B cell (primary cell): ENCODE measurements at regions not wholly inside any gene's neighbourhood (a gene's known extent, or its start where the extent isn't known, plus 50 kb on each side); places are given as distances from the start of the nearest gene placed in this dataset.

ENCODE experiments used
- ATAC-seq: fragments of 200-7000 bp; cut with Tn5 transposase; one replicate; pipeline ENCODE4 v1.10.0; 2021; ENCODE audit warnings: low read depth, mild to moderate bottlenecking, moderate number of reproducible peaks, moderate library complexity
- CTCF ChIA-PET: fragments of 350-600 bp; sonication (Branson Sonifier 250); formaldehyde crosslinking; loops from one replicate; lab custom pipeline; 2021; ENCODE audit warnings: antibody characterized with exemption, inconsistent platforms; lab: Charles Lee
- POLR2A ChIA-PET: fragments of 350-600 bp; sonication (Branson Sonifier 250); formaldehyde crosslinking; loops from one replicate; lab custom pipeline; 2021; ENCODE audit warnings: antibody characterized with exemption; lab: Charles Lee
- DNase-seq: peaks from one replicate; pipeline ENCODE4 v3.0.0; 2013
- H2AFZ ChIP-seq: 2 replicates; pipeline ENCODE4 v1.6.1; 2012; ENCODE audit warnings: mild to moderate bottlenecking, low read depth, low read length; ENCODE audit not compliant: insufficient read depth, poor library complexity, severe bottlenecking
- H3K27ac ChIP-seq, 2 donors: 1 replicate in 1 of 2; 2 replicates in 1 of 2; pipeline ENCODE4 v1.5.1; 2012 to 2013; ENCODE audit warnings: low read length in 2 of 2, mild to moderate bottlenecking in 2 of 2, moderate library complexity in 1 of 2
- H3K27me3 ChIP-seq, 4 experiments: fragments of 200-600 bp in 1 of 4; sonication (generic) in 1 of 4; replicated peaks in 1 of 4; 1 replicate in 2 of 4; 2 replicates in 2 of 4; pipeline versions ENCODE4 v1.6.1 to v1.7.0; 2013 to 2016; ENCODE audit warnings: low read length in 3 of 4, mild to moderate bottlenecking in 2 of 4, mixed read lengths in 1 of 4, moderate library complexity in 1 of 4; ENCODE audit not compliant: insufficient read depth in 4 of 4, control insufficient read depth in 3 of 4; ENCODE audit errors: control extremely low read depth in 1 of 4
- H3K36me3 ChIP-seq, 2 experiments: replicated peaks in 1 of 2; 1 replicate in 1 of 2; 2 replicates in 1 of 2; pipeline versions ENCODE4 v1.6.1 to v1.7.1; 2013; ENCODE audit warnings: low read length in 1 of 2; ENCODE audit not compliant: insufficient read depth in 2 of 2, control insufficient read depth in 1 of 2; ENCODE audit errors: control extremely low read depth in 1 of 2, extremely low read depth in 1 of 2
- H3K4me1 ChIP-seq, 2 donors: fragments of 200-600 bp in 1 of 2; sonication (generic) in 1 of 2; 1 replicate in 1 of 2; 2 replicates in 1 of 2; pipeline versions ENCODE4 v1.5.1 to v1.6.1; 2013 to 2017; ENCODE audit warnings: low read length in 2 of 2; ENCODE audit not compliant: control insufficient read depth in 2 of 2, insufficient read depth in 2 of 2
- H3K4me2 ChIP-seq: replicated peaks from 2 replicates; pipeline ENCODE3; 2012; ENCODE audit warnings: mild to moderate bottlenecking, low read depth, low read length; ENCODE audit not compliant: poor library complexity, severe bottlenecking
- H3K4me3 ChIP-seq, 5 experiments: fragments of 200-600 bp in 1 of 5; sonication (generic) in 1 of 5; 1 replicate in 3 of 5; 2 replicates in 2 of 5; pipeline versions ENCODE4 v1.5.1 to v1.7.0; 2011 to 2016; ENCODE audit warnings: low read length in 4 of 5, mild to moderate bottlenecking in 4 of 5, low read depth in 2 of 5, control low read depth in 1 of 5, moderate library complexity in 1 of 5; ENCODE audit not compliant: insufficient read depth in 1 of 5; ENCODE audit errors: control extremely low read depth in 1 of 5, extremely low read depth in 1 of 5
- H3K79me2 ChIP-seq: fragments of 200-600 bp; sonication (generic); one replicate; pipeline ENCODE4 v1.6.0; 2016; ENCODE audit warnings: low read length; ENCODE audit not compliant: control insufficient read depth, insufficient read depth
- H3K9ac ChIP-seq: fragments of 200-600 bp; sonication (generic); 2 replicates; pipeline ENCODE4 v1.6.1; 2017; ENCODE audit warnings: mild to moderate bottlenecking, low read length, moderate library complexity
- H3K9me3 ChIP-seq, 3 donors: one replicate each; pipeline versions ENCODE4 v1.6.1 to v1.7.1; 2013; ENCODE audit warnings: low read length in 2 of 3; ENCODE audit not compliant: control insufficient read depth in 2 of 3, insufficient read depth in 1 of 3; ENCODE audit errors: control extremely low read depth in 1 of 3
- H4K20me1 ChIP-seq: 2 replicates; pipeline ENCODE4 v1.6.0; 2012; ENCODE audit warnings: mild to moderate bottlenecking, low read length; ENCODE audit not compliant: insufficient read depth, control insufficient read depth, poor library complexity, severe bottlenecking
- H3K27ac Mint-ChIP-seq: one replicate; pipeline ENCODE4 v1.8.0; 2021; ENCODE audit warnings: mixed read lengths
- H3K27me3 Mint-ChIP-seq: one replicate; pipeline ENCODE4 v1.8.0; 2021; ENCODE audit warnings: mixed read lengths
- H3K4me1 Mint-ChIP-seq: one replicate; pipeline ENCODE4 v1.8.0; 2021; ENCODE audit warnings: mixed read lengths
- H3K4me3 Mint-ChIP-seq: one replicate; pipeline ENCODE4 v1.8.0; 2021; ENCODE audit warnings: mixed read lengths
- H3K9me3 Mint-ChIP-seq: one replicate; pipeline ENCODE4 v1.8.0; 2022; ENCODE audit warnings: mixed read lengths; ENCODE audit not compliant: insufficient read depth
- CTCF ChIP-seq: fragments of 200-600 bp; IDR thresholded peaks from one replicate; pipeline ENCODE4 v1.8.0; 2022; ENCODE audit warnings: antibody characterized with exemption, mild to moderate bottlenecking
- EZH2 ChIP-seq: IDR thresholded peaks from 2 replicates; pipeline ENCODE4 v1.6.1; 2012; ENCODE audit warnings: borderline replicate concordance, low read depth, mild to moderate bottlenecking, moderate library complexity, low read length; ENCODE audit not compliant: insufficient read depth, poor library complexity, severe bottlenecking
- WGBS: methylation state at CpG from one replicate; pipeline ENCODE4 v1.1.5; 2013; ENCODE audit warnings: missing lambda C conversion rate; ENCODE audit not compliant: insufficient coverage; 5-methylcytosine and 5-hydroxymethylcytosine counted together
- intact Hi-C: fragments of 100-400 bp; cut with micrococcal nuclease; formaldehyde crosslinking; loops from one replicate; pipeline ENCODE4 v1.10.0; 2022

- DNase-seq (no peak), ATAC-seq (no peak)
- H3K4me1 Mint-ChIP-seq, result no peaks in the 10 kb centered on the region
- TF ChIP-seq CTCF (no peak), EZH2 (no peak)
- no peaks in the 10 kb centered on the region for H3K79me2 ChIP-seq
- H3K27me3 ChIP-seq, result no peaks in the 10 kb centered on the region
- no peak overlapping the region for H3K4me2 ChIP-seq
- H3K9me3 Mint-ChIP-seq, result peaks cover 3% of the 10 kb centered on the region
- H2AFZ ChIP-seq, result no peak overlapping the region
- CTCF ChIA-PET, result no interaction called here
- no peak overlapping the region for H3K27ac ChIP-seq
- intact Hi-C loops, result no loop called here
- no peak overlapping the region for H3K9ac ChIP-seq
- POLR2A ChIA-PET, result no interaction called here
- 83% methylated on average over 2 of the region's 4 CpGs for WGBS
- no peak overlapping the region for H3K27ac Mint-ChIP-seq
- H3K9me3 ChIP-seq, result no peaks in the 10 kb centered on the region
- H3K36me3 ChIP-seq, result no peaks in the 10 kb centered on the region
- H3K4me3 ChIP-seq, result no peak overlapping the region
- no peak overlapping the region for H3K4me3 Mint-ChIP-seq
- no peaks in the 10 kb centered on the region for H3K4me1 ChIP-seq
- no peaks in the 10 kb centered on the region for H4K20me1 ChIP-seq
- H3K27me3 Mint-ChIP-seq, result peaks cover 6% of the 10 kb centered on the region
These were observed 174.2 kb upstream of the NFIA start for GRCh38 chr1:60908159-60908558.

GRCh38 chr1:60906526-60906925, 175.8 kb upstream of the NFIA start:
- Histone ChIP-seq H3K4me3 (no peak overlapping the region), H3K4me1 (no peaks in the 10 kb centered on the region), H3K79me2 (no peaks in the 10 kb centered on the region), H2AFZ (no peak overlapping the region), H3K4me2 (no peak overlapping the region), H4K20me1 (no peaks in the 10 kb centered on the region), H3K27ac (no peak overlapping the region), H3K36me3 (no peaks in the 10 kb centered on the region), H3K27me3 (no peaks in the 10 kb centered on the region), H3K9ac (no peak overlapping the region), H3K9me3 (no peaks in the 10 kb centered on the region)
- H3K27ac Mint-ChIP-seq, result no peak overlapping the region
- no CpG with 5 or more reads among the region's 1 CpG for WGBS
- peaks cover 3% of the 10 kb centered on the region for H3K27me3 Mint-ChIP-seq
- intact Hi-C loops, result no loop called here
- no peaks in the 10 kb centered on the region for H3K4me1 Mint-ChIP-seq
- DNase-seq (no peak), ATAC-seq (no peak)
- H3K9me3 Mint-ChIP-seq, result peaks cover 3% of the 10 kb centered on the region
- ChIA-PET POLR2A (no interaction called here), CTCF (no interaction called here)
- H3K4me3 Mint-ChIP-seq, result no peak overlapping the region
- TF ChIP-seq EZH2 (no peak), CTCF (no peak)
